HuH-7 (cell line): ENCODE measurements at regions not wholly inside any gene's neighbourhood (a gene's known extent, or its start where the extent isn't known, plus 50 kb on each side); places are given as distances from the start of the nearest gene placed in this dataset.

Experiments
- DNase-seq: peaks from one replicate; pipeline ENCODE4 v3.0.0; 2011; ENCODE audit warnings: low spot score

DNA sequence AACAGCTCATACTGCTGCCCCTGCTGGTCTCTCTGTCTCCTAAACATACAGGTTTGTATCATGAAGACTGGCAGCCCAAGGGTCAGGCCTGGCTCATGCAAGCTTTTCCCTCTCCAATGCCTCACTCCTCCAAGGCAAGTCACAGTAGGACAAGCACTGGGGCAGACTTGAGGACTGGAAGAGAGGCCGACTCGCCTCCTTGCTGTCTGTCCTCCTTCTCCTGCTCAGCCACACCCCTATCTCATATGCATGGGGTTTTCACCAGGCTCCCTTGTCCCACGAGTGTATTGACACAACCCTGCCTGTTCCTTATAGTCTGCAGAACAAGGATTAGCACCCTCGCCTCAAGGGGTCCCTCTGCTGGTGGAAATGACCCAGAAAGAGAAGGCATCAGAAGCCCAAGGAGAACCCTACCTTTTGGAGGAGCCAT lies 223.7 kb downstream of the SOX11 start:
- no peak for DNase-seq

DNA sequence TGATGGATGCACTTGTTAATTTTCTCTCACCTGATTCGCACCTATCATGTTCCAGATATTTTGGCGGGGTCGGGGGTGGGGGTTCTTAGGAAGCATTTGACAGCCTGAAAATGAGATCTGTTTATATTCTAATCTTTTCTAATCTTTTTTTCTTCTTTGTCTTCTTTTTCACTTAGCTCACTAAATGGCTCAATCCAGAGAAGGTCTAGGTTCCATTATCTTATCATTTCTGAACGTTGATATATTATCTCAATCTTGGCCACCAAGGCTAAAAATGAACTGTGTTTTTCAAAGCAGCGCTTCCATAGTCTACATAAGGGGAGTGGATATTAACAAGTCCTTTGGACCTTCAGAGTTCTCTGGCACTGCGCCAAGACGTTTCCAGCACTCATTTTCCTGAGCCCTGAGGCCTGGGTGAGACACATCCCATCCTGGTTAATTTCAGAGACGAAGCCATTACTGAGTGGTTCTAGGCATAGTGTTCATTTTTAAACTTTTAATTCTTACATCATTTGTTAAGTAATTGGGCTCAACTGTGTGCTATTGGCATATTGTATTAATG lies 229.0 kb downstream of the SOX11 start:
- no peak for DNase-seq

DNA sequence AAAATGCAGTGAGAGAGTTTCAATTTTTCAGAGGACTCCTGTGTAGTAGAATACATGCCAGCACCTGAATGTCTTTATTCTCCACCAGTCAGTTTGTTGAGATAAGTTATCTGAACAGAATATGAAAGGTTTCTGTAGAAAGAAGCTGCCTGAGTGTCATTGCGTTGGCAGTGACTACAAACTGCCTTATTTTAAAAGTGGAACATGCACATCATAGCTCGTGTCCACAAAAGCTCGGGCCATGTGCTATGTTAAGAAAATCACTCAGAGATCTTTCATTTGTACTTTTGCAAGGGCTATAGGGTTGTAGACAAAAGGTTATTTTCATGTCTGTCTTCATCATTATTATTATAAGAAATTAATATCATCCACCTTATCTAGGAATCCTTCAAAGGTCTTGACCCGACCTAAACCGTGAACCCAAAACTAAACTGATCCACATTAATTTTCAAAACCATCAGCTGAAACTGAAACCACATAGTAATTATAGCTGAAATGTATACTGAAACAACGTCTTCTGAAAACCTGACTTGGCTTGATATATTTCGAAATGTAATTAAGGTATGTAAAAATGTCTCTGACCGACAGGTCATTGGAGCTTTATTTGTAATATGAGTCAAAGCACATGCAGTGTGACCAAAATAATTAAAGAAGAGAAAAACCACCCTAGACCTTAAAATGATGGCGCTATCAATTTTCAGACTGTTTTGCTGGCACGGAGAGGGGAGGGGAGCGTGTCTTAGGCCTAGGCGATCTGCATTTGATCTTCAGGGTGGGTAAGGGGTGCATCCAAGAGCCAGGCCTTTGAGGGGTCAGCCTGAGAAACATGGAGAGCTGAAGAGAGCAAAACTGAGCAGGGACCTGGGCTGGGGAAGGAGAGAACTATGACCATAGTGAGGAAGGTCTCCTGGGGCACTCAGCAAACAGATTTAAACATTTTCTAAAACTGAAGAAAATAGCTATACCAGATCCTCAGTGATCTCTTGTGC lies 232.1 kb downstream of the SOX11 start:
- no peak for DNase-seq

DNA sequence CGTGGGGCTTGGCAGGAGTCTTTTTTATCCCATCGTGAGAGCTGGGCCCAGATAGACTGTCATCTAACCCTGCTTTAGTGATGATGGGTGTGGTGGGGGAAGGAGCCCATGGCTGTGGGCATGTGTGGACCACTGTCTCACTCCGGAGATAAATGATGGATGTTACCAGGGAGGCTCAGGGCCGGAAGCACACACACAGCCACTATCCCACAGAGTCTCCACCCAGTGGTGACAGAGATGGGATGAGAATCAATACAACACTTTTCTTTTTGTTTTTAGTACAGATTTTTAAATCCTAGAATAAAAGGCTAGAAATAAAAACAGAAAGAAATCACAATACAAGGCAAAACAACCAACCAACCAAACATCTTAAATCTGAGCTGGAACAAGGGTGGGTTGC lies 233.4 kb downstream of the SOX11 start:
- DNase-seq, result no peak

DNA sequence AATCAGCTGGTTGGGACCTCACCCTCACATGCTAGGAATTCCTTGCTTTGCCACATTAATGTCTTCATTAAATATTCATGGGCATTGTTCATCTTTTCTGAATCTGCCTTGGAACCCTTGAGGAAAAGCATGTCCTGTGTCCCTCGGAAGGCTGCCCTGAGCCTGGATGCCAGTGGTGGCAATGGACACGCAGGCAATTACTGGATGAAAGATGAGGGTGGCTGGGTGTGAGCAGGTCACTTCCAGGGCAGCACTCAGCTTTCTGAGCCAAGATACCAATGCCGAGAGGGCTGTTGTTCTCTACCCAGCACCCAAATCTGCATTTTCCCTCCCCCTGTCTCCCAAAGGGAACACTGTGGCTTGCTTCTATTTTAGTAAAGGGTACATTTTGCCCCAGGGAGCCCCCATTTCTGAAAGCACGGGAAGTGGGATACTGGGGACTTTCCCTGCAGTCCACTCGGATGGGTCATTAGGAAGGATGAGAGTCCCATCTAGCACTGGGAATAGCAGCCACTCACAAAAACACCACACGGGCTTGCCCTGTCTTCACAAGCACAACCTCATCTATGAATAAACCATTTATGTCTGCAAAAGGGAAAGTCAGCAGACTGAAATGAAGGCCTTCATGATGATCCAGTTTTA lies 234.8 kb downstream of the SOX11 start:
- DNase-seq, result no peak

DNA sequence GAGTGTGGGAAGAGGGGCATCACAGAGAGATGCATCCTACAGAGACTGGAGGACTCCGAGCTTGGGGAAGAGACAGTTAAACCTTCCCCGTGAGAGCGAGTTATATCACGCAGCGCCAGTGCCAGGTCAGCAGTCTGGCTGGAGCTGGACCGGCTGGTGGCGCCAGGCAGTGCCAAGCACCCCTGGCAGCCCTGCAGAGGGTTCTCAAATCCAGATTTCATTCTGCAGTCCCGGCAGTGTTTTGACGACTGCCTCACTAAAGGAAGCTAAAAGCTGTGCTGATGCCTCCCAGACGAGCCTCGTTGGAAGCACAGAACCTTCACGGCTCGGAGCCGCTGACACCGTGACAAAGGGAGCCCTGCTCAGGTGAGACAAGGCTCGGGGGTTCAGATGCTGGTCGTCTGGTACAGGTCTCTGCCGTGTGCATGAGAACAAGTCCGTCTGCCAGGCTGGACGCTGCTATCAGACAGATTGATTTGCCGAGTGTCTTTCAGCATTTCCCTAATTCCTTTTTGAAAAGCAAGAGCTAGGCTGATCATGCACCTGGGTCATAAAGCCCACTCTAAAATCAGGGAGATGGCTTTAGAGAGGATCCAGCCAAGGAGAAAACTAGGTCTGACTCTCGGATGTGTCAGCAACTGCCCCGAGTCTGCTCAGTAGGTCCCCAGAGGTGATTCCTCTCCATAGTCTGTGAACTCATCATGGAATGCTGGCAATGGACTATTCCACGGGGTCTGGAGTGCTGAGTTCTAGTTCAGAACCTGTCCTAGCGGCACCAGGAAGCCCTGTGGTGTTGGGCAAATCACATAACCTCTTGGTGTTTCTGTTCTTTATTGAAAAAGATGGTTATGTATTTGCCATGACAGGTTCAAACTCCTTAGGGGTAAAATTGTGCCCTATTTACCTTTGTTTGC lies 240.6 kb downstream of the SOX11 start:
- DNase-seq, result no peak

DNA sequence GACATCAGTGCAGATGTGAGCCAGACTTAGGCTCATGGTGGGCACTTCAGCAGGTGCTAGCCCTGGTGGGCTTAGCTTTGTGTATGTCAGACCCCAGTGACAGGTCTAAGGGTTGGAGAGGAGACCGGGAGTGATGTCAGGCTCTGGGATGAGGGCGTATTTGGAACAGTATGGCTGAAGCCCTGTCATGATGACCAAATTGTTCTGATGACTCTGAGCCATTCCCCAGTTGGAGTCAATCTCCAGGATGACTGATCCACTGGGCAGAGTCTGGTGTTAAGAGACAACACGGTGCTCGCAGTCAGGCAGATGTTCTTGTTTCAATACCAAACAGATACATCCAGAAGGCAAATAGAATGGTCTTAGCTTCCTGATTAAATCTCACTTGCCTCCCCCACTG lies 241.5 kb downstream of the SOX11 start:
- DNase-seq, result no peak

DNA sequence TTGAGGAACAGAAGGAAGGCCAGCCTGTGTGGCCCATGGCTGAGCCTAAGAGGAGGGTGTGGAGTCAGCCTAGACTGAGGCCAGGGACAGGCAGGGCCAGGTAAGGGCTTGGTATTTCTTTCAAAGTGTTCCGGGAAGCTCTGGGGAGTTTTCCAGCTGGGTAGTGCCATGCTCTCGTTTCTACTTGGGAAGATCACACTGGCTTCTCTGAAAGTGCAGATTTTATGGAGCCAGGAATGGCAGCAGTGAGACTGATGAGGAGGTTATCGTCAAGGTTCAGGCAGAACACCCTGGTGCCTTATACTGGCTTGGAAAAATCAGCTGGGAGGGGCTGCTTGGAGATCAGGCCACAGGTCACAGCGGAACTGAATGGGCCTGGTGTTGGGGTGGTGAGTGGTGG lies 245.1 kb downstream of the SOX11 start:
- no peak for DNase-seq

DNA sequence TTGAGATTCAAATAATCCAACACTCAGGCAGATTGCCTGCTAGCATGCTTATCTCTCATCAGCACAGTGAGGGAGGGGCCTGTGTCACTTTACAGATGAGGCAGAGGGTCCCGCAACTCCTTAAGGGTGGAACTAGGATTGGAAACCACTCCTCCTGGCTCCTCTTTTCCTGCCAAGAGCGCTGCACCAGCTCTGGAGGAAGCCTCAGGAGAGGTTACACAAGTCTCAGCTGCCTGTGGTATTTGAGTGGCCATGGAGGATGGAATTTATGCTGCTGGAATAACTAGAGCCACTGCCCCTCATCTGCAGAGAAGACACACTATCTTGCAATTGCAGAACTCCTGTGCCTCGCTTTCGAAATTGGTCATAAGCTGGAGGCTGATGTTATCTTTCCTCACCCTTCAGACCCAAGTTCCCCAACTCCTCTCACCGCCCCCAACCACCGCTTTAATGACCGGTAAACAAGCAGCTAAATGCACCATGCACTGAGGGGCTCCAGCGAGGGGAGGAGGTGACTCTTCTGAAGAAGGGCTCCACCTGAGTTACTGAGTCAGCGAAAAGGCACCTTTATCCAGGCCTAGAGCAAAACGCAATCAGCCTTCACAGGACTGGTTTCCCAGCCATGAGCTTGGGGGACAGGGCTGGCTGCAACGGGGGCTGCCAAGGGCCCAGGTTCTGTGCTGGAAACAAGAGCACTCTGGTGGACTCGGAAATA lies 245.8 kb downstream of the SOX11 start:
- DNase-seq, result no peak

DNA sequence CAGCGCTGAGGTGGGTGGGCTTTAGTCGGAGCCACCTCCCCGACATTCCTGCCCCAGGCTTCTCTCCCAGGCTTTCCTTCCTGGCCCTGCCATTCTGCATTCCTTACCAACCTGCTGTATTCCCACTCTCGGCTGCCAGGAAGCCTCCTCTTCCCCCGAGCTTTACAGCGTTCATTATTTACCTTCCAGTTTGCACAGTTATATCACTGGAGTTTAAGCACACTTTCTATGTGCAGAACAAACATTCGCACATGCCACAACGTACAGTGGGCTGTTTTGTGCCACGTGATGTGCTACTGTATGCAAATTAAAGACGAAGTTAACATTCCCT lies 246.3 kb downstream of the SOX11 start:
- DNase-seq, result no peak

DNA sequence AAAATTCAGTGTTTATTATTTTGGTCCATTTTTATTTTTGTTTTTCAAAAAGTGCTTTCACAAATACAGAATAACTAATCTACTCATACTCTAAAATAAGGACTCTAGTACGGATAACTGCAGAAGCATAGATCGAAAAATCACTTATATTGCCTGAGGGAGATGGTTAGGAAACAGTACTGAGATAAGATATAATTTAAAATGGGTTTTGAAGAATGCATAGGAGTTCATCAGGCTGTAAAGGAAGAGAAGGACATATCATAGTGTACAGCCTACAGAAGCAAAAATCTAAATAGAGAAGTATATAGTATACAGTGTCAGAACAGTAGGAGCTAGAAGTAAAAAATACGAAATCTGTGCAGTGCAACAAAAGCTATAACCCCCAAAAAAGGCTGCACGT lies 247.4 kb downstream of the SOX11 start:
- no peak for DNase-seq

DNA sequence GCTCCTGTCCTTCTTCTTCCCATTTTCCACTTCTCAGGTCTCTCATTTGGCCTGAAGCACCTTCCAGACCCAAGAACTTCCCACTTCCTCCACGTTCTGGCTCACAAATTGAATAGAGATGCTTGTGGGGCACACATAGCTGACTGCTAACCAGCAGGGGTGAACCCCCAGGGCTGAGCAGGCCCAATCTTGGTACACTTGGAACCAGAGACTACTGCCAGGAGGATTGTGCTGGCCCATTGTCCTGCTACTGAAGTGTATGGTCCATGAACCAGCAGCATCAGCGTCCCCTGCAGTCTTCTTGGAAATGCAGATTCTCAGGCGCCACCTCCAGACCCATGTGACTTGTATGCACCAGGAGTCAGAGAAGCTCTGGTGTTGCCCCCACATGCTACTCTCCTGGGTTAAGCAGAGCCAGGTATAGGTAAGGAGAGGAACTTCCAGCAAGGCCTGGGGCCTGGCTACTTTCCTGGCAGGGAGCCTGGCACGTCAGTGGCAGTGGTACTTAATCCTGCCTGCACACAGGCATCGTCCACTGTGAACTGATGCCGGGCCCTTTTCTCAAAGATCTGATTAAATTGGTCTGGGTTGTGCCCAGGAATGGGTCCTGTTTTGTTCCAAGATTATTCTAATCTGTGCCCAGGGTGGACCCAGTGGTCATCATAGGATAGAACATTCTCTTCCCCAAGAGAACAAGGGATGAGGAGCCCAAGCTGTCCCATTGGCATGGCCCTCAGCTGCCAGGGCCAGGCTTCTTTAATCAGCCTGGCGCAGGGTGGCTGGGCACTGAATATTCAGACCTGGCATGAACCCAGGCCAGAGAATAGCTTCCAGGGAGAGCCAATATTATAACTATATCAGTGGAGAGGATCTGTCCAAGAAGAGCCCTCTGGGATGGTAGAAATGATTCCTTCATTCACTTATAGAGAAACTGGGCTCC lies 248.7 kb downstream of the SOX11 start:
- DNase-seq, result no peak

DNA sequence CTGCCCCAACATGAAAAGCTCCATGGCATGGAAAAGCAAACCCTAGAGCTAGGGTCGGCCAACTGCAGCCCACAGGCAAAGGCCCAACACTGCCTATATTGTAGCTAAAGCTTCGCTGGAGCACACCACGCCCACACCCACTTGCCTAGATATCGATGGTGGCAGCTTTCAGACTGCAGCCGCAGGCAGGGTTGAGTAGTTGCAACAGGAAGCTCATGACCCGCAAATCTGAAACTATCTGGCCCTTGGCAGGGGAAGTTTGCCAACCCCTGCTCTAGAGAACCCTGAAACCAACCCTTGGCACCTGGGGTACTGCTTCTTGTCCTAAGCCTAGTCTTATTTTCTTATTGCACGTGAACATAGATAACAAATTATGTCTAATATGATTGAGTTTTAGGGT lies 250.0 kb downstream of the SOX11 start:
- DNase-seq, result no peak

DNA sequence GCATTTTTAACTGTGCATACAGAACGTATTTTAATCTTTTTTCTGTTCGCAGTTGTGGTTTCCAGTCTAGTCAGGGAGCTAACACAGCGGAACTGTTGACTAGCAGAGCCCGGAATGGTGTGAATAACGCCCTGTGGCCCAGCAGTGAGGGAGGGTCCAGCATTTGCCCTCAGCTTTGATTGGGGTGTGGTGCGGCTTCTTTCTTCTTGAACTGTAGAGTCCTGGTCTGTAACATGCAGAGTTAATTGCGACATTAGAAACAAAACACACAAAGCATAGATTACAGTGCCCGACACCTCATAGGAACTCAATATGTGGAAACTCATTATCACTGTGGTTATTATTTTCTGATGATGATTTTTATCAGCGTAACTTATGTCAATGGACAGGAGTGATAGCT lies 253.6 kb downstream of the SOX11 start:
- no peak for DNase-seq

DNA sequence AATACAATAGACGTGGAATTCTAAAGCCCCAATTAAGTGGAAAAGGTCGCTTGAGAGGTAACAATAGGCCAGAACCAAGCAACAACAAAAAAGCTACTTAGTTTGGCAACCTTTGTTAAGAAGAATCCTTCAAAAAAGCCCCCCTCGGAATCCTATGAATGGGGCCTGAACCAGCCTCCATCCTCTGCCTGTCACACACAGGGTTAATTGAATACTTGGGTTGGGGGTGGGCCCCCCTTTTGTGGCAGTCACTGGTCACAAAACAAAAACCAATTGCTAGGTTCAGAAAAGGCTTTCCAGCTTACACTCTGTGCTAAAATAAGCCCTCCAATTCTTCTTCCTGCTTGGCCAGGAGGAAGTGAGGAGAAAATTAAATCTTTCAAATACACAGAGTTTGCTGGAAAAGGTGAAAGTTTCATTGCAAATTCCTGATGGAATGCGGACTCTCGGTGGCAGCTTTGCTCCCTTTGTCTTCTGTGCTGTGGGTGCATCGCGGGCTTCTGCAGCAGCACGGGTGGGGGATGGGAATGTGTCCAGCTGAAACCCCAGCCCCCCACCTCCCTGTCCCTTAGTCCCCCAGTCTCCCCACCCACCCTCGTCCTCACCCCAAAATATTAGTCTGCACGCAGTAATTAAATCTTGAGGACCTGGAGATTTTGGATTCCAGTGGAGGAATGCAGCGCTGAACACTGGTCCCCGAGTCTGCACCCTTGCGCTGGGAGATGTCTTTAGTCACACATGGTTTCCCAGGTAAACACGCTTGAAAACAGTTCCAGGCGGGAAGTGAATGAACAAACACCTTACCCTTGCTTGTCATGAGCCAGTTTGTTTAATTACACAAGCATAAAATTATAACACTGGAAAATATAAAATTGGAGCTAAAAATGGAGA lies 254.3 kb downstream of the SOX11 start:
- DNase-seq, result no peak

DNA sequence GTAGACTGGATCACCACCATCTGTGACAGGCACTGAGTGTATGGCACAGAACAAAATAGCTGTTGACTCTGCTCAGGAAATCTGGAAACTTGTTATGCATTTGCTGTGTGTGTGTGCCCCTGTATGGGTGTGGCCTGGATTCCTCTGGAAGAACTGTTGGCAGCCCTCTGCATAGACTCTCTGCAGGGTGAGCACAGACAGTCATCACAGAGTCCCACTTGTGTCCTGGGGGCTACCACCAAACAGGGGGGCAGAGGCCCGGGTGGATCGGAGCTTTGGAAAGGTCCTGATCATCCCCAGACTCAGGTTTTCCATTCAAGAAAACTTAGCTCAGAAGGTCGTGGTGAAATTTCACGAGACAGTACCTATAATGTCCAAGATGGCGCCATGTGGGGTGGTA lies 258.6 kb downstream of the SOX11 start:
- no peak for DNase-seq

DNA sequence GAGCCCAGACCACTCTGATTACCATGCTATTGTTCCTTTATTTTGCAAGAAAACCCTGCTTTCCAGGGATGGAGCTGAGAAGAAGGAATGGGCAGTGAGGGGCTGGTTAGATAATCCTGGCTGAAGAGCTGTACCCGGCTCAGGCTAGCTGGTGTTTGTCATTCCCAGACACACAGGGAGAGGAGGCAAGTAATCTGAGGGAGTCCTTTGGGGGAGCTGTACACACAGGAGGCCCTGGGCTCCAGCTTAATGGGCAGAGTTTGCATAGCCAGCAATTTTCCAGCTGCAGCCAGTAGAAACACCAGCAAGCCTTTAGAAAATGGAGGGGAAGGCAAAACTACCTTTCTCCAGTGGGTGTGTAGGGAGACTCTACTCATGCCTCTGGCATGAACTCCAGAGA lies 259.3 kb downstream of the SOX11 start:
- DNase-seq, result no peak

DNA sequence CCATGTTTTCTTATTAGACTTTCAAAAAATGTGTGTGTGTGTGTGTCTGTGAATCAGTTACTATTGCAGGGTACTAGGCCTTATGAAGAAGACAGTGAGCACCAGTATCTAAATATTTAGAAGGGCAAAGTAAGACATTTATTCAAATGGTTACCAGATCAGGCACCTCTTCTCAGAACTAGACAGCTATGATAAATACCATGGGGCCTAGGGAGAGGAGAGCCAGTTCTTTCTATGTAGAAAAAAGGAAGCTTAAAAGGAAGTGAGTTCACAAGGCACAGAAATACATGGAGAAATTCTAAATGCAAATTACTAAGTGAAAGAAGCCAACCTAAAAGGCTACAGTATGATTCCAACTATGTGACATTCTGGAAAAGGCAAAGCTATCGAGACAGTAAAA lies 261.3 kb downstream of the SOX11 start:
- DNase-seq, result no peak

DNA sequence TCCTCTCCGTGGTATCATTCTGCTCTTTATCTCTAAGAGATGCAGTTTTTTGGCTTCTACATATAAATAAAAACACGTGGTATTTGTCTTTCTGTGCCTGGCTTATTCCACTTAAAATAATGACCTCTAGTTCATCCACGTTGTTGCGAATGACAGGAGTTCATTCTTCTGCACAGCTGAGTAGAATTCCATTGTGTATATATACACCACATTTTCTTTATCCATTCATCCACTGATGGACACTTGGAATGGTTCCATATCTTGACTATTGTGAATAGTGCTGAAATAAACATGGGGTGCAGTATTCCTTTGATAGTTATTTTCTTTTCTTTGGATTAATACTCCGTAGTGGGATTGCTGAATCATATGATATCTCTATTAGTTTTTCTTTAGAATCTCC lies 262.3 kb downstream of the SOX11 start:
- no peak for DNase-seq
